ENCODE measurements at regions not wholly inside any gene's neighbourhood (a gene's known extent, or its start where the extent isn't known, plus 50 kb on each side); places are given as distances from the start of the nearest gene placed in this dataset.

GRCh38 chrX:34437586-34437985 is 219.5 kb downstream of the TMEM47 start:
- no peak for TF ChIP-seq CTCF (IDR thresholded peaks at IDR 0.05; ENCODE audit: low read depth, low read length)
- no peak for DNase-seq (ENCODE audit: extremely low read depth, low read depth)

- no peak for DNase-seq (ENCODE audit: extremely low read depth, low read depth)
- no peak; the same call in 1 of the 2 replicates for TF ChIP-seq CTCF (IDR thresholded peaks at IDR 0.05; ENCODE audit: low read depth, low read length)
Observed at GRCh38 chrX:34426334-34426733, 230.8 kb downstream of the TMEM47 start.

- DNase-seq (ENCODE audit: extremely low read depth, low read depth): no peak
- no peak for TF ChIP-seq CTCF (IDR thresholded peaks at IDR 0.05; ENCODE audit: low read depth, low read length)
Observed at GRCh38 chrX:34406580-34406979, 250.5 kb downstream of the TMEM47 start.

GRCh38 chrX:34404386-34405070 is 252.6 kb downstream of the TMEM47 start:
- DNase-seq (ENCODE audit: extremely low read depth, low read depth): no peak
- no peak for TF ChIP-seq CTCF (IDR thresholded peaks at IDR 0.05; ENCODE audit: low read depth, low read length)

GRCh38 chrX:34401411-34401810 is 255.7 kb downstream of the TMEM47 start:
- no peak for DNase-seq (ENCODE audit: extremely low read depth, low read depth)
- no peak for TF ChIP-seq CTCF (IDR thresholded peaks at IDR 0.05; ENCODE audit: low read depth, low read length)

GRCh38 chrX:34382416-34382815 is 250.3 kb upstream of the FAM47A start:
- no peak for DNase-seq (ENCODE audit: extremely low read depth, low read depth)
- TF ChIP-seq CTCF (IDR thresholded peaks at IDR 0.05; ENCODE audit: low read depth, low read length): no peak

- DNase-seq (ENCODE audit: extremely low read depth, low read depth): no peak
- TF ChIP-seq CTCF (IDR thresholded peaks at IDR 0.05; ENCODE audit: low read depth, low read length): no peak
Observed at GRCh38 chrX:34381241-34381640, 249.1 kb upstream of the FAM47A start.

Data from AG09319 (cell line).